HAP-1 (cell line): ENCODE measurements at regions not wholly inside any gene's neighbourhood (a gene's known extent, or its start where the extent isn't known, plus 50 kb on each side); places are given as distances from the start of the nearest gene placed in this dataset.
A peak's percentile ranks its signal among the peaks of the same experiment; 100 is the strongest.

ENCODE experiments used
- DNase-seq, 2 experiments: peaks; one replicate each; pipeline ENCODE4 v3.0.0-alpha.2; 2016 to 2020; ENCODE audit warnings: low spot score in 2 of 2
- H3K27me3 ChIP-seq: fragments of 250-450 bp; sonication (Bioruptor Pico); 2 replicates; pipeline ENCODE4 v1.5.1; 2020; ENCODE audit warnings: low read depth, mild to moderate bottlenecking, moderate library complexity
- H3K36me3 ChIP-seq: fragments of 250-450 bp; sonication (Bioruptor Pico); replicated peaks from 2 replicates; pipeline ENCODE4 v1.5.1; 2020; ENCODE audit warnings: mild to moderate bottlenecking
- H3K4me1 ChIP-seq: fragments of 250-450 bp; sonication (Bioruptor Pico); 2 replicates; pipeline ENCODE4 v1.5.1; 2020; ENCODE audit warnings: mild to moderate bottlenecking
- H3K4me3 ChIP-seq: fragments of 250-450 bp; sonication (Bioruptor Pico); 2 replicates; pipeline ENCODE4 v1.5.1; 2020; ENCODE audit warnings: mild to moderate bottlenecking, moderate library complexity
- H3K9me3 ChIP-seq: fragments of 250-450 bp; sonication (Bioruptor Pico); 2 replicates; pipeline ENCODE4 v1.5.1; 2020; ENCODE audit warnings: mild to moderate bottlenecking, moderate library complexity
- in situ Hi-C: fragments of 300-500 bp; cut with MboI; formaldehyde crosslinking; loops from 3 replicates; pipeline ENCODE4 v1.14.3; 2020; ENCODE audit warnings: low sequenced_read_pairs, inconsistent platforms, mixed read lengths

GRCh38 chr13:89959074-89959473 is 1388.4 kb upstream of the MIR17HG start:
- in situ Hi-C loops = no loop called here
- Histone ChIP-seq H3K9me3 (no peaks in the 10 kb centered on the region), H3K36me3 (no peaks in the 10 kb centered on the region), H3K4me3 (no peak overlapping the region), H3K4me1 (no peaks in the 10 kb centered on the region), H3K27me3 (no peaks in the 10 kb centered on the region)
- no peak for DNase-seq

GRCh38 chr13:89965252-89965651 is 1382.2 kb upstream of the MIR17HG start:
- in situ Hi-C loops = no loop called here
- DNase-seq = no peak

GRCh38 chr13:89966524-89966923 is 1381.0 kb upstream of the MIR17HG start:
- H3K4me1 ChIP-seq = no peaks in the 10 kb centered on the region
- no peak for DNase-seq
- H3K27me3 ChIP-seq = no peaks in the 10 kb centered on the region
- no peaks in the 10 kb centered on the region for H3K9me3 ChIP-seq
- in situ Hi-C loops = no loop called here
- H3K36me3 ChIP-seq = no peaks in the 10 kb centered on the region
- H3K4me3 ChIP-seq = no peak overlapping the region

More at GRCh38 chr13:89965252-89965651, 1382.2 kb upstream of the MIR17HG start:
- no peaks in the 10 kb centered on the region for H3K9me3 ChIP-seq
- H3K4me3 ChIP-seq = no peak overlapping the region
- H3K4me1 ChIP-seq = no peaks in the 10 kb centered on the region
- H3K27me3 ChIP-seq = no peaks in the 10 kb centered on the region
- no peaks in the 10 kb centered on the region for H3K36me3 ChIP-seq

GRCh38 chr13:89967701-89968100 is 1379.8 kb upstream of the MIR17HG start:
- DNase-seq = no peak
- no peaks in the 10 kb centered on the region for H3K27me3 ChIP-seq
- no peaks in the 10 kb centered on the region for H3K9me3 ChIP-seq
- H3K4me1 ChIP-seq = no peaks in the 10 kb centered on the region
- H3K4me3 ChIP-seq = no peak overlapping the region
- in situ Hi-C loops = no loop called here
- no peaks in the 10 kb centered on the region for H3K36me3 ChIP-seq

- in situ Hi-C loops = no loop called here
- no peaks in the 10 kb centered on the region for H3K9me3 ChIP-seq
- no peaks in the 10 kb centered on the region for H3K4me1 ChIP-seq
- no peak for DNase-seq
- no peak overlapping the region for H3K4me3 ChIP-seq
- H3K27me3 ChIP-seq = no peaks in the 10 kb centered on the region
- no peaks in the 10 kb centered on the region for H3K36me3 ChIP-seq
These were observed 1379.0 kb upstream of the MIR17HG start for GRCh38 chr13:89968470-89968869.

GRCh38 chr13:89970353-89970709 is 1377.2 kb upstream of the MIR17HG start:
- in situ Hi-C loops = no loop called here
- Histone ChIP-seq H3K4me3 (no peak overlapping the region), H3K27me3 (no peaks in the 10 kb centered on the region), H3K36me3 (no peaks in the 10 kb centered on the region), H3K9me3 (no peaks in the 10 kb centered on the region), H3K4me1 (no peaks in the 10 kb centered on the region)
- no peak for DNase-seq

GRCh38 chr13:89977203-89977602 is 1370.3 kb upstream of the MIR17HG start:
- H3K9me3 ChIP-seq = no peaks in the 10 kb centered on the region
- no peak overlapping the region for H3K4me3 ChIP-seq
- 0 out of 2 replicates have a peak, but pooled peaks cover 3% of the 10 kb centered on the region for H3K4me1 ChIP-seq
- no peak for DNase-seq
- in situ Hi-C loops = no loop called here
- H3K36me3 ChIP-seq = no peaks in the 10 kb centered on the region
- H3K27me3 ChIP-seq = no peaks in the 10 kb centered on the region

- Histone ChIP-seq H3K27me3 (no peaks in the 10 kb centered on the region), H3K9me3 (no peaks in the 10 kb centered on the region), H3K4me3 (no peak overlapping the region), H3K36me3 (no peaks in the 10 kb centered on the region), H3K4me1 (0 out of 2 replicates have a peak, but pooled peaks cover 3% of the 10 kb centered on the region)
- no peak for DNase-seq
- in situ Hi-C loops = no loop called here
These were observed 1366.6 kb upstream of the MIR17HG start for GRCh38 chr13:89980896-89981295.

- no peak overlapping the region for H3K4me3 ChIP-seq
- H3K9me3 ChIP-seq = no peaks in the 10 kb centered on the region
- no peaks in the 10 kb centered on the region for H3K36me3 ChIP-seq
- no peaks in the 10 kb centered on the region for H3K27me3 ChIP-seq
- DNase-seq = no peak
- in situ Hi-C loops = no loop called here
- H3K4me1 ChIP-seq = 0 out of 2 replicates have a peak, but pooled peaks cover 3% of the 10 kb centered on the region
These were observed 1364.9 kb upstream of the MIR17HG start for GRCh38 chr13:89982407-89983095.

GRCh38 chr13:89988206-89988605 is 1359.3 kb upstream of the MIR17HG start:
- H3K27me3 ChIP-seq = no peaks in the 10 kb centered on the region
- in situ Hi-C loops = no loop called here
- no peak overlapping the region for H3K4me3 ChIP-seq
- H3K36me3 ChIP-seq = no peaks in the 10 kb centered on the region
- DNase-seq = no peak
- H3K4me1 ChIP-seq = no peaks in the 10 kb centered on the region
- H3K9me3 ChIP-seq = no peaks in the 10 kb centered on the region

- H3K36me3 ChIP-seq = no peaks in the 10 kb centered on the region
- no peak overlapping the region for H3K4me3 ChIP-seq
- DNase-seq = no peak
- H3K27me3 ChIP-seq = no peaks in the 10 kb centered on the region
- 0 out of 2 replicates have a peak, but pooled peaks cover 7% of the 10 kb centered on the region for H3K9me3 ChIP-seq
- in situ Hi-C loops = no loop called here
- H3K4me1 ChIP-seq = no peaks in the 10 kb centered on the region; the same call in 1 of the 2 replicates
These were observed 1343.9 kb upstream of the MIR17HG start for GRCh38 chr13:90003566-90003965.

GRCh38 chr13:90008707-90009149 is 1338.8 kb upstream of the MIR17HG start:
- H3K36me3 ChIP-seq = no peaks in the 10 kb centered on the region
- in situ Hi-C loops = no loop called here
- H3K4me3 ChIP-seq = no peak overlapping the region
- no peaks in the 10 kb centered on the region for H3K9me3 ChIP-seq
- peak; percentile 7 to 16 for DNase-seq
- peaks cover 3% of the 10 kb centered on the region; the same call in 1 of the 2 replicates for H3K4me1 ChIP-seq
- H3K27me3 ChIP-seq = no peaks in the 10 kb centered on the region

- Histone ChIP-seq H3K9me3 (no peaks in the 10 kb centered on the region), H3K4me3 (no peak overlapping the region), H3K4me1 (no peaks in the 10 kb centered on the region), H3K27me3 (no peaks in the 10 kb centered on the region), H3K36me3 (no peaks in the 10 kb centered on the region)
- DNase-seq = no peak
- in situ Hi-C loops = no loop called here
These were observed 1333.4 kb upstream of the MIR17HG start for GRCh38 chr13:90014038-90014437.

GRCh38 chr13:90015565-90016507 is 1331.7 kb upstream of the MIR17HG start:
- in situ Hi-C loops = no loop called here
- no peaks in the 10 kb centered on the region for H3K27me3 ChIP-seq
- DNase-seq = no peak
- H3K9me3 ChIP-seq = no peaks in the 10 kb centered on the region
- peaks cover under 1% of the 10 kb centered on the region; the same call in 1 of the 2 replicates for H3K4me1 ChIP-seq
- H3K4me3 ChIP-seq = no peak overlapping the region
- no peaks in the 10 kb centered on the region for H3K36me3 ChIP-seq
